ENCODE measurements at regions not wholly inside any gene's neighbourhood (a gene's known extent, or its start where the extent isn't known, plus 50 kb on each side); places are given as distances from the start of the nearest gene placed in this dataset.

- TF ChIP-seq ELK1 (IDR thresholded peaks at IDR 0.05; ENCODE audit: low read depth, low read length): no peak
- TF ChIP-seq IKZF2 (IDR thresholded peaks at IDR 0.05): no peak
- TF ChIP-seq CHD4 (IDR thresholded peaks at IDR 0.05): no peak
- TF ChIP-seq SREBF1 (IDR thresholded peaks at IDR 0.05; ENCODE audit: low read length): no peak
- TF ChIP-seq ZBTB40 (IDR thresholded peaks at IDR 0.05; ENCODE audit: borderline replicate concordance): no peak
- TF ChIP-seq ASH2L (IDR thresholded peaks at IDR 0.05; ENCODE audit: borderline replicate concordance, low read depth): no peak
- TF ChIP-seq CBX5 (IDR thresholded peaks at IDR 0.05; ENCODE audit: low read depth): no peak
- TF ChIP-seq TBL1XR1 (IDR thresholded peaks at IDR 0.05; ENCODE audit: low read depth, low read length): no peak
- no peak for TF ChIP-seq NR2C2 (IDR thresholded peaks at IDR 0.05; ENCODE audit: borderline replicate concordance, control insufficient read depth, insufficient read length, low read depth)
- no peak for TF ChIP-seq IKZF1 (conservative IDR thresholded peaks at IDR 0.05)
These were observed 68.3 kb upstream of the CASZ1 start (continued) for GRCh38 chr1:10864776-10865175.

Measured in GM12878 (cell line).